T-helper 9 cell (primary cell): ENCODE measurements at regions not wholly inside any gene's neighbourhood (a gene's known extent, or its start where the extent isn't known, plus 50 kb on each side); places are given as distances from the start of the nearest gene placed in this dataset.

Experiments
- DNase-seq: peaks from one replicate; pipeline ENCODE4 v3.0.0-alpha.2; 2020

- no peak for DNase-seq
These were observed 81.5 kb upstream of the NHSL1 start for GRCh38 chr6:138580801-138581200.

GRCh38 chr6:138582573-138582972 is 83.3 kb upstream of the NHSL1 start:
- DNase-seq: no peak

GRCh38 chr6:138586638-138587037 is 87.3 kb upstream of the NHSL1 start:
- no peak for DNase-seq

GRCh38 chr6:138588805-138589434 is 89.6 kb upstream of the NHSL1 start:
- DNase-seq: peak; percentile 27

- peak; percentile 7 for DNase-seq
These were observed 91.8 kb upstream of the NHSL1 start for GRCh38 chr6:138590796-138591709.

- no peak for DNase-seq
These were observed 93.4 kb upstream of the NHSL1 start for GRCh38 chr6:138592749-138593123.

- peak; percentile 5 for DNase-seq
These were observed 94.0 kb upstream of the NHSL1 start for GRCh38 chr6:138593124-138593877.

- DNase-seq: no peak
These were observed 94.8 kb upstream of the NHSL1 start for GRCh38 chr6:138593909-138594757.

GRCh38 chr6:138594758-138595140 is 95.5 kb upstream of the NHSL1 start:
- DNase-seq: no peak

- DNase-seq: no peak
These were observed 96.8 kb upstream of the NHSL1 start for GRCh38 chr6:138596126-138596525.

- DNase-seq: no peak
These were observed 97.3 kb upstream of the NHSL1 start for GRCh38 chr6:138596591-138596990.

GRCh38 chr6:138597336-138597735 is 98.0 kb upstream of the NHSL1 start:
- DNase-seq: no peak

GRCh38 chr6:138598562-138599173 is 99.4 kb upstream of the NHSL1 start:
- DNase-seq: no peak

GRCh38 chr6:138600261-138600660 is 101.0 kb upstream of the NHSL1 start:
- no peak for DNase-seq

GRCh38 chr6:138600726-138601125 is 101.4 kb upstream of the NHSL1 start:
- no peak for DNase-seq

GRCh38 chr6:138601128-138601527 is 101.8 kb upstream of the NHSL1 start:
- no peak for DNase-seq

- no peak for DNase-seq
These were observed 106.7 kb upstream of the NHSL1 start for GRCh38 chr6:138605958-138606357.

- DNase-seq: no peak
These were observed 108.5 kb upstream of the NHSL1 start for GRCh38 chr6:138607478-138608433.

GRCh38 chr6:138608896-138609295 is 109.6 kb upstream of the NHSL1 start:
- DNase-seq: no peak

- no peak for DNase-seq
These were observed 110.6 kb upstream of the NHSL1 start for GRCh38 chr6:138609801-138610430.
